Neutrophil (primary cell): ENCODE measurements at regions not wholly inside any gene's neighbourhood (a gene's known extent, or its start where the extent isn't known, plus 50 kb on each side); places are given as distances from the start of the nearest gene placed in this dataset.

Experiments
- H3K27ac ChIP-seq: fragments of 200-600 bp; sonication (generic); 2 replicates; pipeline ENCODE4 v1.5.1; 2016; ENCODE audit warnings: mild to moderate bottlenecking, moderate library complexity
- H3K27me3 ChIP-seq: fragments of 200-600 bp; sonication (generic); 2 replicates; pipeline ENCODE4 v1.6.0; 2016; ENCODE audit warnings: mild to moderate bottlenecking
- H3K36me3 ChIP-seq: fragments of 200-600 bp; sonication (generic); 2 replicates; pipeline ENCODE4 v1.5.1; 2017
- H3K4me1 ChIP-seq, 2 experiments: fragments of 200-600 bp in 1 of 2; sonication (generic) in 1 of 2; 1 replicate in 1 of 2; 2 replicates in 1 of 2; pipeline versions ENCODE4 v1.5.1 to v1.6.1; 2013 to 2016; ENCODE audit warnings: low read depth in 1 of 2, low read length in 1 of 2, mild to moderate bottlenecking in 1 of 2, moderate library complexity in 1 of 2; ENCODE audit not compliant: control insufficient read depth in 1 of 2, insufficient read depth in 1 of 2
- H3K4me3 ChIP-seq, 2 experiments: fragments of 200-600 bp in 1 of 2; sonication (generic) in 1 of 2; 1 replicate in 1 of 2; 2 replicates in 1 of 2; pipeline ENCODE4 v1.5.1; 2013 to 2016; ENCODE audit warnings: low read depth in 1 of 2, low read length in 1 of 2, mild to moderate bottlenecking in 1 of 2, moderate library complexity in 1 of 2
- H3K9me3 ChIP-seq: fragments of 200-600 bp; sonication (generic); 2 replicates; pipeline ENCODE4 v1.5.1; 2016
- TF ChIP-seq, protein P1 (sequence below): fragments of 200-600 bp; sonication (generic); IDR thresholded peaks from 2 replicates; pipeline ENCODE4 v1.5.1; 2016; ENCODE audit warnings: antibody characterized with exemption

- TF ChIP-seq, protein P1, sequence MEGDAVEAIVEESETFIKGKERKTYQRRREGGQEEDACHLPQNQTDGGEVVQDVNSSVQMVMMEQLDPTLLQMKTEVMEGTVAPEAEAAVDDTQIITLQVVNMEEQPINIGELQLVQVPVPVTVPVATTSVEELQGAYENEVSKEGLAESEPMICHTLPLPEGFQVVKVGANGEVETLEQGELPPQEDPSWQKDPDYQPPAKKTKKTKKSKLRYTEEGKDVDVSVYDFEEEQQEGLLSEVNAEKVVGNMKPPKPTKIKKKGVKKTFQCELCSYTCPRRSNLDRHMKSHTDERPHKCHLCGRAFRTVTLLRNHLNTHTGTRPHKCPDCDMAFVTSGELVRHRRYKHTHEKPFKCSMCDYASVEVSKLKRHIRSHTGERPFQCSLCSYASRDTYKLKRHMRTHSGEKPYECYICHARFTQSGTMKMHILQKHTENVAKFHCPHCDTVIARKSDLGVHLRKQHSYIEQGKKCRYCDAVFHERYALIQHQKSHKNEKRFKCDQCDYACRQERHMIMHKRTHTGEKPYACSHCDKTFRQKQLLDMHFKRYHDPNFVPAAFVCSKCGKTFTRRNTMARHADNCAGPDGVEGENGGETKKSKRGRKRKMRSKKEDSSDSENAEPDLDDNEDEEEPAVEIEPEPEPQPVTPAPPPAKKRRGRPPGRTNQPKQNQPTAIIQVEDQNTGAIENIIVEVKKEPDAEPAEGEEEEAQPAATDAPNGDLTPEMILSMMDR, result no peak
- H3K4me1 ChIP-seq, result peaks cover 9 to 12% of the 10 kb centered on the region in 2 experiments
These were observed 120.5 kb upstream of the BOD1 start for GRCh38 chr5:173736923-173737412.

DNA sequence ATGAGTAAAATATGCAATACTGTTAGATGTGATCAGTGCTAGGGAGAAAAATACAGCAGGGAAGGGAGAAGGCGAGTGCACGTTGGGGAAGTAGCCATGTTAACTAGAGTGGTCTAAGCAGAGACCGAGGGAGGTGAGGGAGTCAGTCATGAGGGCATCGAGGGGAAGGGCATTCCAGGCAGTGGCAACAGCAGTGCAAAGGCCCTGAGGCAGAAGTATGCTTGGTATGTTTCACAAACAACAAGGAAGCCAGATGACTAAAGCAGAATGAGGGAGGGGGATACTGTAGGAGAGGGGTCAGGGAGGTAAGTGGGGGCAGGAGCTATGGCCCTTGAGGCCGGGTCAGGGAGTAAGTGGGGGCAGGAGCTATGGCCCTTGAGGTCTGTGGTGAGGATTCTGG, 123.3 kb upstream of the BOD1 start:
- no peaks in the 10 kb centered on the region for H3K36me3 ChIP-seq
- no peak overlapping the region for H3K4me3 ChIP-seq
- H3K27ac ChIP-seq, result no peak overlapping the region
- TF ChIP-seq, protein P1, result no peak
- H3K9me3 ChIP-seq, result no peaks in the 10 kb centered on the region
- no peaks in the 10 kb centered on the region for H3K27me3 ChIP-seq
- peaks cover 12 to 21% of the 10 kb centered on the region in 2 experiments for H3K4me1 ChIP-seq

More at GRCh38 chr5:173736923-173737412, 120.5 kb upstream of the BOD1 start:
- Histone ChIP-seq H3K36me3 (no peaks in the 10 kb centered on the region), H3K4me3 (no peak overlapping the region), H3K27ac (no peak overlapping the region), H3K9me3 (no peaks in the 10 kb centered on the region), H3K27me3 (no peaks in the 10 kb centered on the region)

DNA sequence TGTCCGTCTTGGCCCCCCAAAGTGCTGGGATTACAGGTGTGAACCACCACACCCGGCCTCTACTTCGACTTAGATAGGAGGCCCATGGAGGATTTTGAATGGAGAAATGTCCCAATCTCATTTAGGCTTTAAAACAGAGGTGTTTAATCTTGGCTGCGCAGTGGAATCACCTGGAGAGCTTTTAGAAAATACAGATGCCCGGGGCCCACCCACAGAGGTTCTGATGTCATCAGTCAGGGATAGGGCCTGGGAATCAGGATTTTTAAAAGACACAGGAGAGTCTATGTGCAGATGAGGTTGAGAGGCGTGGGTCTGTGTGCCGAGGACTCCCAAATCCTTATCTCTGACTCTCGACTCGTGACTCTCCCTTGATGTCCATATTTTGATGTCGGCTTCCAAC, 124.0 kb upstream of the BOD1 start:
- Histone ChIP-seq H3K36me3 (no peaks in the 10 kb centered on the region), H3K9me3 (no peaks in the 10 kb centered on the region), H3K27ac (no peak overlapping the region), H3K4me1 (peaks cover 12 to 27% of the 10 kb centered on the region in 2 experiments), H3K4me3 (no peak overlapping the region), H3K27me3 (no peaks in the 10 kb centered on the region)
- TF ChIP-seq, protein P1, result no peak

DNA sequence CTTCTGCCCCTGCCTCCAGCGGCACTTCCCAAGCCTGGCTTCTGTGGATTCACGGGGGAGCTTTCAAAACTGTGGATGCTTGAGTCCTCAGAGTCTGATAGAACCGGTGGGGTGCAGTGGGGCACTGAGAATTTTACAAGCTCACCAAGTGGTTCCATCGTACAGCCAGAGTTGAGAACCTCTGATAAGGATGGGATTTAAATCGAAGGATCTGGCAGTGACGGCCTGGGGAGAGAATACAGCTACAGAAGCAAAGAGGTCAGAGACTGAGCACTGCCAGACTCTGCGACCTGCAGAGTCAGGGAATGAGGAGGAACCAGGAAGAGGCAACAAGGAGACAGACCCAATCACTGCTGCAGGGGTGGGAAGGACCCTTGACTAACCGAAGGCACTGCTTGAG, 124.6 kb upstream of the BOD1 start:
- peaks cover 12 to 33% of the 10 kb centered on the region in 2 experiments for H3K4me1 ChIP-seq
- H3K27ac ChIP-seq, result no peak overlapping the region
- no peak overlapping the region for H3K4me3 ChIP-seq
- H3K27me3 ChIP-seq, result no peaks in the 10 kb centered on the region
- TF ChIP-seq, protein P1, result no peak
- no peaks in the 10 kb centered on the region for H3K36me3 ChIP-seq
- no peaks in the 10 kb centered on the region for H3K9me3 ChIP-seq

GRCh38 chr5:173741729-173742431, 125.4 kb upstream of the BOD1 start:
- no peaks in the 10 kb centered on the region for H3K9me3 ChIP-seq
- TF ChIP-seq, protein P1, result no peak
- no peak overlapping the region for H3K4me3 ChIP-seq
- no peaks in the 10 kb centered on the region for H3K27me3 ChIP-seq
- peak overlapping the region; percentile 52 for H3K27ac ChIP-seq
- no peaks in the 10 kb centered on the region for H3K36me3 ChIP-seq
- H3K4me1 ChIP-seq, result peaks cover 11 to 32% of the 10 kb centered on the region in 2 experiments
